Smooth muscle cell (in vitro differentiated cells): ENCODE measurements at regions not wholly inside any gene's neighbourhood (a gene's known extent, or its start where the extent isn't known, plus 50 kb on each side); places are given as distances from the start of the nearest gene placed in this dataset.
"Not testable (repeated sequence)": the region's sequence is repeated elsewhere in the genome, so short reads cannot be mapped to it uniquely, and the experiment has no call there.

ENCODE experiments used
- DNase-seq: peaks from one replicate; lab custom pipeline; 2025; ENCODE audit not compliant: unreplicated experiment; lab: John Stamatoyannopoulos, UW
- H2AFZ ChIP-seq: fragments of 200-600 bp; sonication (generic); 2 replicates; pipeline ENCODE4 v1.6.0; 2016; ENCODE audit warnings: antibody characterized with exemption, low read depth, mild to moderate bottlenecking
- H3F3A ChIP-seq: fragments of 200-600 bp; sonication (generic); 2 replicates; pipeline ENCODE4 v1.6.0; 2017; ENCODE audit warnings: antibody characterized with exemption, low read depth
- H3K27ac ChIP-seq: fragments of 200-600 bp; sonication (generic); 2 replicates; pipeline ENCODE4 v1.5.1; 2016; ENCODE audit warnings: low read depth, mild to moderate bottlenecking
- H3K27me3 ChIP-seq: fragments of 200-600 bp; sonication (generic); 2 replicates; pipeline ENCODE4 v1.6.1; 2016; ENCODE audit warnings: low read depth, mild to moderate bottlenecking
- H3K36me3 ChIP-seq: fragments of 200-600 bp; sonication (generic); 2 replicates; pipeline ENCODE4 v1.5.1; 2016; ENCODE audit warnings: low read depth
- H3K4me1 ChIP-seq: fragments of 200-600 bp; sonication (generic); 2 replicates; pipeline ENCODE4 v1.5.1; 2016; ENCODE audit warnings: low read depth
- H3K4me2 ChIP-seq: fragments of 200-600 bp; sonication (generic); 2 replicates; pipeline ENCODE4 v1.6.0; 2016; ENCODE audit warnings: mild to moderate bottlenecking
- H3K4me3 ChIP-seq: fragments of 200-600 bp; sonication (generic); 2 replicates; pipeline ENCODE4 v1.5.1; 2016; ENCODE audit warnings: mild to moderate bottlenecking
- H3K79me2 ChIP-seq: fragments of 200-600 bp; sonication (generic); 2 replicates; pipeline ENCODE4 v1.6.0; 2016; ENCODE audit warnings: low read depth, mild to moderate bottlenecking
- H3K9ac ChIP-seq: fragments of 200-600 bp; sonication (generic); 2 replicates; pipeline ENCODE4 v1.6.0; 2016; ENCODE audit warnings: low read depth
- H3K9me3 ChIP-seq: fragments of 200-600 bp; sonication (generic); replicated peaks from 2 replicates; pipeline ENCODE4 v1.5.1; 2016; ENCODE audit warnings: low read depth
- H4K20me1 ChIP-seq: fragments of 200-600 bp; sonication (generic); 2 replicates; pipeline ENCODE4 v1.6.0; 2016; ENCODE audit warnings: low read depth
- WGBS: methylation state at CpG from one replicate; pipeline ENCODE4 v1.1.7; 2016; ENCODE audit warnings: low lambda C conversion rate; 5-methylcytosine and 5-hydroxymethylcytosine counted together
- TF ChIP-seq, protein P1 (sequence below): fragments of 200-600 bp; sonication (generic); IDR thresholded peaks from 2 replicates; pipeline ENCODE4 v1.5.1; 2017; ENCODE audit warnings: borderline replicate concordance, mild to moderate bottlenecking, antibody characterized with exemption; ENCODE audit not compliant: insufficient read depth, poor library complexity, severe bottlenecking

DNA sequence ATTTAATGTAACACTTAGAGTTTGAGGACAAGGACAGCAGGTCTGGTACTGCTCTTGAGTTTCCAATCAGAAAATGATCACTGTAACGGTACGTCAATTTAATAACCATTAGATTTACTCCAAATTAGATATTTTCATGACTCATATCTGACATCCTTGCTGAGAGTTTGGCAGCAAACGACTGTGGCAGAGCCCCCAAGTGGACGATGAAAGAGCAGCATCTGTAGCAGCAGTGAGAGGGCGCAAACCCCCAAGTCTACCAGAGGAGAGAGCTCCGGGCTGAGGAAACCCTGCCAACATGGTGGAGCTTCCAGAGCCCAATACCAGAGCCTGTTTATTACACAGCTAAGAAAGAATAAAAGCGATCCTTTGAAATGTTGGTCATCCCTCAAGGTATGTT is 73.2 kb upstream of the EPB41L4A start:
- Histone ChIP-seq H3K79me2 (no peaks in the 10 kb centered on the region), H3K27me3 (no peaks in the 10 kb centered on the region), H3F3A (no peaks in the 10 kb centered on the region), H3K4me3 (no peak overlapping the region), H2AFZ (no peak overlapping the region), H3K4me1 (no peaks in the 10 kb centered on the region), H3K36me3 (no peaks in the 10 kb centered on the region), H3K9me3 (no peaks in the 10 kb centered on the region), H4K20me1 (no peaks in the 10 kb centered on the region), H3K4me2 (no peak overlapping the region), H3K27ac (no peak overlapping the region), H3K9ac (no peak overlapping the region)
- TF ChIP-seq, protein P1, sequence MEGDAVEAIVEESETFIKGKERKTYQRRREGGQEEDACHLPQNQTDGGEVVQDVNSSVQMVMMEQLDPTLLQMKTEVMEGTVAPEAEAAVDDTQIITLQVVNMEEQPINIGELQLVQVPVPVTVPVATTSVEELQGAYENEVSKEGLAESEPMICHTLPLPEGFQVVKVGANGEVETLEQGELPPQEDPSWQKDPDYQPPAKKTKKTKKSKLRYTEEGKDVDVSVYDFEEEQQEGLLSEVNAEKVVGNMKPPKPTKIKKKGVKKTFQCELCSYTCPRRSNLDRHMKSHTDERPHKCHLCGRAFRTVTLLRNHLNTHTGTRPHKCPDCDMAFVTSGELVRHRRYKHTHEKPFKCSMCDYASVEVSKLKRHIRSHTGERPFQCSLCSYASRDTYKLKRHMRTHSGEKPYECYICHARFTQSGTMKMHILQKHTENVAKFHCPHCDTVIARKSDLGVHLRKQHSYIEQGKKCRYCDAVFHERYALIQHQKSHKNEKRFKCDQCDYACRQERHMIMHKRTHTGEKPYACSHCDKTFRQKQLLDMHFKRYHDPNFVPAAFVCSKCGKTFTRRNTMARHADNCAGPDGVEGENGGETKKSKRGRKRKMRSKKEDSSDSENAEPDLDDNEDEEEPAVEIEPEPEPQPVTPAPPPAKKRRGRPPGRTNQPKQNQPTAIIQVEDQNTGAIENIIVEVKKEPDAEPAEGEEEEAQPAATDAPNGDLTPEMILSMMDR = peak; percentile 46
- WGBS = 34% methylated on average over 7 of the region's 7 CpGs
- no peak for DNase-seq

DNA sequence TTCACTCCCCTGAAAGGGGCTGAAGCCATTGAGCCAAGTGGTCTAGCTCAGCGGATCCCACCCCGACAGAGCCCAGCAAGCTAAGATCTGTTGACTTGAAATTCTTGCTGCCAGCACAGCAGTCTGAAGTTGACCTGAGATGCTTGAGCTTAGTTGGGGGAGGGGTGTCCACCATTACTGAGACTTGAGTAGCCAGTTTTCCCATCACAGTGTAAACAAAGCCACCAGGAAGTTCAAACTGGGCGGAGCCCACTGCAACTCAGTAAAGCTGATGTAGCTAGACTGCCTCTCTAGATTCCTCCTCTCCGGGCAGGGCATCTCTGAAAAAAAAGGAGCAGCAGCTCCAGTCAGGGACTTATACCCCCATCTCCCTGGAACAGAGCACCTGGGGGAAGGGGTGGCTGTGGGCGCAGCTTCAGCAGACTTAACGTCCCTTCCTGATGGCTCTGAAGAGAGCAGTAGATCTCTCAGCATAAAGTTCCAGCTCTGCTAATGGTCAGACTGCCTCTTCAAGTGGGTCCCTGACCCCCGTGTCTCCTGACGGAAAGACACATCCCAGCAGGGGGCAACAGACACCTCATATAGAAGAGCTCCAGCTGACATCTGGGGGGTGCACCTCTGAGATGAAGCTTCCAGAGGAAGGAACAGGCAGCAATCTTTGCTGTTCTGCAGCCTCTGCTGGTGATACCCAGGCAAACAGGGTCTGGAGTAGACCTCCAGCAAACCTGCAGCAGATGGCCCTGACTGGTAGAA is 84.8 kb upstream of the EPB41L4A start:
- H3K27me3 ChIP-seq, H3K79me2 ChIP-seq, H3K9me3 ChIP-seq, DNase-seq, H3K4me1 ChIP-seq, H3K36me3 ChIP-seq, H3K9ac ChIP-seq, H3K4me2 ChIP-seq, H3K4me3 ChIP-seq, H2AFZ ChIP-seq, H4K20me1 ChIP-seq, H3F3A ChIP-seq, H3K27ac ChIP-seq: not testable (repeated sequence)
- WGBS = 82% methylated on average over 8 of the region's 8 CpGs

DNA sequence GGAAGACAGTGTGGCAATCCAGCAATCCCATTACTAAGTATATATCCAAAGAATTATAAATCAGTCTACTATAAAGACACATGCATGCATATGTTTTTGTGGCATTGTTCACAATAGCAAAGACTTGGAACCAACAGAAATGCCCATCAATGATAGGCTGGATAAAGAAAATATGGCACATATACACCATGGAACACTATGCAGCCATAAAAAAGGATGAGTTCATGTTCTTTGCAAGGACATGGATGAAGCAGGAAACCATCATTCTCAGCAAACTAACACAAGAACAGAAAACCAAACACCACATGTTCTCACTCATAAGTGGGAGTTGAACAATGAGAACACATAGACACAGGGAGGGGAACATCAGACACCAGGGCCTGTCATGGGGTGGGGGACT is 90.0 kb upstream of the EPB41L4A start:
- H3K4me3 ChIP-seq, H3K9ac ChIP-seq, H3K79me2 ChIP-seq, H3F3A ChIP-seq, H3K4me2 ChIP-seq, H3K27me3 ChIP-seq, H3K4me1 ChIP-seq, H3K36me3 ChIP-seq, H2AFZ ChIP-seq, H3K9me3 ChIP-seq, H3K27ac ChIP-seq, H4K20me1 ChIP-seq, DNase-seq: not testable (repeated sequence)

DNA sequence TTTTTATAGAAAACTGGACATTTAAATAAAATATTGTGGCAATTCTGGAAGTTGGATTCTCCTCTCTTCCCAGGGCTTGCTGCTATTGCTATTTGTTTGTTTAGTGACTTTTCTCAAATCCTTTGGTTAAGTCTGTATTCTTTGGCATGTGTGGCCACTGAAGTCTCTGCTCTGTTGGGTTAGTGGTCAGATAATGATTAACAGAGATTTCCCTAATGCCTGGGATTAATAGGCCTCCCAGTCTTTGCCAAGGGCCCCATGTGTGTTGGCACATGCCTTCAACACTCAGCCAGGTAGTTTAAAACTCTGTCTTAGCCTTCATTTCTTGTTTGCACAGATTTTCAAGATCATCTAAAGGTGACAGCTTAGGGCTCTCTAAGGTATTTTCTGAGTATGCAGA is 92.8 kb upstream of the EPB41L4A start:
- H3K36me3 ChIP-seq = no peaks in the 10 kb centered on the region
- H2AFZ ChIP-seq = no peak overlapping the region
- H3K79me2 ChIP-seq = no peaks in the 10 kb centered on the region
- no peaks in the 10 kb centered on the region for H3K27me3 ChIP-seq
- no peaks in the 10 kb centered on the region for H3F3A ChIP-seq
- TF ChIP-seq, protein P1 = no peak
- H3K4me2 ChIP-seq = no peak overlapping the region
- peaks cover 4% of the 10 kb centered on the region for H3K9me3 ChIP-seq
- no peak overlapping the region for H3K4me3 ChIP-seq
- H4K20me1 ChIP-seq = no peaks in the 10 kb centered on the region
- no peak overlapping the region for H3K9ac ChIP-seq
- H3K27ac ChIP-seq = no peak overlapping the region
- no peaks in the 10 kb centered on the region for H3K4me1 ChIP-seq
- no peak for DNase-seq

DNA sequence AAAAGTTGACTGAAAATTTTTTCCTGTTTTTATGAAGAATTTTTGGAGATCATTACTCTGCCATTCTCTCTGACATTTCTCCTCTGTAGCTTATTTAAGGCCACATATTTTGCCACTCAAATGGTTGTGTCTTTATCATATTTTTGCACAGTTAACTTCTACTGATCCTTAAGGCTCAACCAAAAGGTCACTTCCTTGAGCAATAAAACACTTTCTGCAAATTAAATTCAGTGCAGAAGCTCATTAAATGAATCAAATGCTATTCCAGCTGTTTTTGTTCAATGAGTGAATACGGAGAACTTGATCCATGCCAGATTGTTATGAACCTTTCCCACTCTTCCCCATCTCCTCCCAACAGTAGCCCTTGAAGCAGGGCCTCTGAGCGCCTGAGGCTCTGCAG is 93.8 kb upstream of the EPB41L4A start:
- H3K4me3 ChIP-seq = no peak overlapping the region
- no peaks in the 10 kb centered on the region for H4K20me1 ChIP-seq
- H3K79me2 ChIP-seq = no peaks in the 10 kb centered on the region
- H3F3A ChIP-seq = no peaks in the 10 kb centered on the region
- H2AFZ ChIP-seq = no peak overlapping the region
- peaks cover 4% of the 10 kb centered on the region for H3K9me3 ChIP-seq
- DNase-seq = no peak
- H3K27ac ChIP-seq = no peak overlapping the region
- no peaks in the 10 kb centered on the region for H3K4me1 ChIP-seq
- H3K9ac ChIP-seq = no peak overlapping the region
- H3K4me2 ChIP-seq = no peak overlapping the region
- no peaks in the 10 kb centered on the region for H3K36me3 ChIP-seq
- TF ChIP-seq, protein P1 = no peak
- H3K27me3 ChIP-seq = no peaks in the 10 kb centered on the region
- 68% methylated on average over 2 of the region's 2 CpGs for WGBS
